CD14-positive monocyte (primary cell): ENCODE measurements at regions not wholly inside any gene's neighbourhood (a gene's known extent, or its start where the extent isn't known, plus 50 kb on each side); places are given as distances from the start of the nearest gene placed in this dataset.

Source experiments
- DNase-seq, 3 donors: peaks; one replicate each; pipeline ENCODE4 v3.0.0-alpha.2; 2011 to 2022
- H2AFZ ChIP-seq: 2 replicates; pipeline ENCODE4 v1.6.0; 2012; ENCODE audit warnings: mild to moderate bottlenecking, low read depth, low read length, inconsistent platforms; ENCODE audit not compliant: insufficient read depth, poor library complexity, severe bottlenecking
- H3K27ac ChIP-seq, 2 donors: 1 replicate in 1 of 2; 2 replicates in 1 of 2; pipeline ENCODE4 v1.5.1; 2012 to 2013; ENCODE audit warnings: low read length in 2 of 2, control low read depth in 1 of 2, inconsistent platforms in 1 of 2, low read depth in 1 of 2, mild to moderate bottlenecking in 1 of 2
- H3K27me3 ChIP-seq, 2 donors: one replicate each; pipeline versions ENCODE4 v1.6.0 to v1.6.1; 2011 to 2013; ENCODE audit warnings: low read length in 2 of 2; ENCODE audit not compliant: control insufficient read depth in 2 of 2, insufficient read depth in 2 of 2
- H3K36me3 ChIP-seq, 2 donors: replicated peaks in 1 of 2; 1 replicate in 1 of 2; 2 replicates in 1 of 2; pipeline versions ENCODE4 v1.5.1 to v1.6.1; 2012 to 2013; ENCODE audit warnings: low read length in 2 of 2, control low read depth in 1 of 2, inconsistent platforms in 1 of 2, mild to moderate bottlenecking in 1 of 2; ENCODE audit not compliant: insufficient read depth in 2 of 2, control insufficient read depth in 1 of 2
- H3K4me1 ChIP-seq, 2 donors: 1 replicate in 1 of 2; 2 replicates in 1 of 2; pipeline versions ENCODE4 v1.5.1 to v1.6.1; 2012 to 2013; ENCODE audit warnings: low read length in 2 of 2, control low read depth in 1 of 2, inconsistent platforms in 1 of 2, mild to moderate bottlenecking in 1 of 2, moderate library complexity in 1 of 2; ENCODE audit not compliant: insufficient read depth in 2 of 2, control insufficient read depth in 1 of 2
- H3K4me2 ChIP-seq: replicated peaks from 2 replicates; pipeline ENCODE3; 2012; ENCODE audit warnings: low read length, moderate library complexity, mild to moderate bottlenecking; ENCODE audit not compliant: poor library complexity, severe bottlenecking; ENCODE audit errors: extremely low read depth
- H3K4me3 ChIP-seq, 3 experiments: fragments of 200-600 bp in 1 of 3; sonication (generic) in 1 of 3; replicated peaks in 1 of 3; 1 replicate in 2 of 3; 2 replicates in 1 of 3; pipeline ENCODE4 v1.5.1; 2011 to 2013; ENCODE audit warnings: low read length in 3 of 3, mild to moderate bottlenecking in 3 of 3, control low read depth in 2 of 3, low read depth in 2 of 3, inconsistent platforms in 1 of 3, moderate library complexity in 1 of 3
- H3K79me2 ChIP-seq: 2 replicates; pipeline ENCODE4 v1.6.0; 2012; ENCODE audit warnings: mild to moderate bottlenecking, control low read depth, inconsistent platforms, low read length, moderate library complexity; ENCODE audit not compliant: insufficient read depth
- H3K9ac ChIP-seq: 2 replicates; pipeline ENCODE4 v1.6.0; 2017; ENCODE audit warnings: low read length, mild to moderate bottlenecking; ENCODE audit not compliant: insufficient read depth, poor library complexity, severe bottlenecking
- H3K9me3 ChIP-seq, 2 donors: replicated peaks in 1 of 2; 1 replicate in 1 of 2; 2 replicates in 1 of 2; pipeline versions ENCODE4 v1.5.1 to v1.6.1; 2012 to 2013; ENCODE audit warnings: low read length in 2 of 2, control low read depth in 1 of 2; ENCODE audit not compliant: control insufficient read depth in 1 of 2, insufficient read depth in 1 of 2
- H4K20me1 ChIP-seq: 2 replicates; pipeline ENCODE4 v1.6.0; 2012; ENCODE audit warnings: mild to moderate bottlenecking, low read length, control low read depth, moderate library complexity; ENCODE audit not compliant: insufficient read depth
- H3K27ac Mint-ChIP-seq, 7 donors: one replicate each; pipeline ENCODE4 v1.8.0; 2020; ENCODE audit warnings: mild to moderate bottlenecking in 7 of 7, mixed read lengths in 7 of 7, moderate library complexity in 6 of 7, inconsistent platforms in 2 of 7
- H3K27me3 Mint-ChIP-seq, 3 donors: one replicate each; pipeline ENCODE4 v1.8.0; 2021 to 2022; ENCODE audit warnings: low read depth in 3 of 3, mild to moderate bottlenecking in 3 of 3, mixed read lengths in 3 of 3, moderate library complexity in 3 of 3, inconsistent platforms in 1 of 3
- H3K36me3 Mint-ChIP-seq, 2 donors: one replicate each; pipeline ENCODE4 v1.8.0; 2020; ENCODE audit warnings: mixed read lengths in 2 of 2, inconsistent platforms in 1 of 2, mild to moderate bottlenecking in 1 of 2
- H3K4me1 Mint-ChIP-seq: one replicate; pipeline ENCODE4 v1.8.0; 2020; ENCODE audit warnings: mild to moderate bottlenecking, mixed read lengths
- H3K4me3 Mint-ChIP-seq, 2 donors: one replicate each; pipeline ENCODE4 v1.8.0; 2020; ENCODE audit warnings: mild to moderate bottlenecking in 2 of 2, mixed read lengths in 2 of 2, moderate library complexity in 1 of 2
- H3K9me3 Mint-ChIP-seq, 7 donors: one replicate each; pipeline ENCODE4 v1.8.0; 2020 to 2022; ENCODE audit warnings: mixed read lengths in 7 of 7, mild to moderate bottlenecking in 6 of 7, moderate library complexity in 6 of 7, inconsistent platforms in 2 of 7
- CTCF ChIP-seq: fragments of 200-600 bp; IDR thresholded peaks from one replicate; pipeline ENCODE4 v1.8.0; 2022; ENCODE audit warnings: antibody characterized with exemption, mild to moderate bottlenecking
- WGBS: methylation state at CpG from one replicate; pipeline ENCODE4 v1.1.5; 2013; ENCODE audit warnings: missing lambda C conversion rate; ENCODE audit not compliant: insufficient coverage; 5-methylcytosine and 5-hydroxymethylcytosine counted together
- intact Hi-C, 2 donors: fragments of 100-400 bp; cut with micrococcal nuclease; formaldehyde crosslinking; loops; one replicate each; pipeline versions ENCODE4 v1.15.0 to v1.15.1; 2023

GRCh38 chr5:61683148-61683547, 351.1 kb downstream of the ZSWIM6 start:
- Histone ChIP-seq H3K9me3 (no peaks in the 10 kb centered on the region), H3K36me3 (no peaks in the 10 kb centered on the region), H4K20me1 (no peaks in the 10 kb centered on the region), H3K9ac (no peak overlapping the region), H3K4me2 (no peak overlapping the region), H3K27me3 (no peaks in the 10 kb centered on the region), H3K79me2 (no peaks in the 10 kb centered on the region), H3K27ac (no peak overlapping the region), H3K4me3 (no peak overlapping the region), H2AFZ (no peak overlapping the region), H3K4me1 (no peaks in the 10 kb centered on the region)
- Mint-ChIP-seq H3K36me3 (no peaks in the 10 kb centered on the region), H3K27me3 (peaks cover 1 to 10% (median 4%) of the 10 kb centered on the region in 3 donors), H3K9me3 (peaks cover 0 to 4% (median 0%) of the 10 kb centered on the region in 7 donors), H3K4me1 (no peaks in the 10 kb centered on the region), H3K27ac (no peak overlapping the region), H3K4me3 (no peak overlapping the region)
- DNase-seq: no peak
- intact Hi-C loops: no loop called here
- no peak for TF ChIP-seq CTCF
- WGBS: 100% methylated on average over 1 of the region's 5 CpGs

- peaks cover 1 to 10% (median 4%) of the 10 kb centered on the region in 3 donors for H3K27me3 Mint-ChIP-seq
- Histone ChIP-seq H3K79me2 (no peaks in the 10 kb centered on the region), H2AFZ (no peak overlapping the region), H3K9me3 (no peaks in the 10 kb centered on the region), H3K4me2 (no peak overlapping the region), H3K4me1 (no peaks in the 10 kb centered on the region), H3K4me3 (no peak overlapping the region), H3K27me3 (no peaks in the 10 kb centered on the region), H3K27ac (no peak overlapping the region), H3K36me3 (no peaks in the 10 kb centered on the region), H4K20me1 (no peaks in the 10 kb centered on the region), H3K9ac (no peak overlapping the region)
- peaks cover 0 to 4% (median 0%) of the 10 kb centered on the region in 7 donors for H3K9me3 Mint-ChIP-seq
- WGBS: no CpG with 5 or more reads among the region's 2 CpGs
- no peaks in the 10 kb centered on the region for H3K4me1 Mint-ChIP-seq
- H3K27ac Mint-ChIP-seq: no peak overlapping the region
- TF ChIP-seq CTCF: no peak
- H3K4me3 Mint-ChIP-seq: no peak overlapping the region
- H3K36me3 Mint-ChIP-seq: no peaks in the 10 kb centered on the region
- intact Hi-C loops: no loop called here
- no peak for DNase-seq
These were observed 351.9 kb downstream of the ZSWIM6 start for GRCh38 chr5:61683926-61684325.
